ENCODE measurements at regions not wholly inside any gene's neighbourhood (a gene's known extent, or its start where the extent isn't known, plus 50 kb on each side); places are given as distances from the start of the nearest gene placed in this dataset.
A peak's percentile ranks its signal among the peaks of the same experiment; 100 is the strongest.

DNA sequence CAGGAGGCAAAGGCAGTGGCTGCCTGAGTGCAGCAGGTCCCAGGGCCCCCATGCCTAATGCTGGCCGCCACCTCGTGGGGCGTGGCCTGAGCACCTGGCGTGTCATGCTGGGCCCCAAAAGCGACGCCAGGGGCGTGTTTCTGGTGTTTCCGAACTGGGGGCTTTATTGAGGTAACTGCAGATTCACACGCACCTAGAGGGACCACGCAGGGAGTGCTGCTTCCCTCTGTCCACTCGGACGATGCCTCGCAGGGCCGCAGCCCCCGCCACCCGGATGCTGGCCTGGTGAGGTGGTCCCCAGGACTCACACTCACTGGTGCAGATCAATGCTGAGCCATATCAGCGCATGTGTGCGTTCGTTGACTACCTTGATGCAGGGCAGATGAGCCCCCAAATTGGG, 736.2 kb downstream of the BRD1 start:
- Histone ChIP-seq H3K9me3 (no peaks in the 10 kb centered on the region), H3K4me1 (no peaks in the 10 kb centered on the region), H3K27ac (no peak overlapping the region), H3K36me3 (no peaks in the 10 kb centered on the region), H3K27me3 (peaks cover 0 to 60% (median 3%) of the 10 kb centered on the region in 9 donors), H3K4me3 (no peak overlapping the region)
- intact Hi-C loops (cut with DNase I), result no loop called here
- ATAC-seq (no peak), DNase-seq (no peak)
- WGBS, 4 donors, result 73 to 87% (median 83%) methylated on average over 16 to 19 of the region's 19 CpGs
- TF ChIP-seq POLR2A (IDR thresholded peaks at IDR 0.05), result no peak
- TF ChIP-seq, protein P1, sequence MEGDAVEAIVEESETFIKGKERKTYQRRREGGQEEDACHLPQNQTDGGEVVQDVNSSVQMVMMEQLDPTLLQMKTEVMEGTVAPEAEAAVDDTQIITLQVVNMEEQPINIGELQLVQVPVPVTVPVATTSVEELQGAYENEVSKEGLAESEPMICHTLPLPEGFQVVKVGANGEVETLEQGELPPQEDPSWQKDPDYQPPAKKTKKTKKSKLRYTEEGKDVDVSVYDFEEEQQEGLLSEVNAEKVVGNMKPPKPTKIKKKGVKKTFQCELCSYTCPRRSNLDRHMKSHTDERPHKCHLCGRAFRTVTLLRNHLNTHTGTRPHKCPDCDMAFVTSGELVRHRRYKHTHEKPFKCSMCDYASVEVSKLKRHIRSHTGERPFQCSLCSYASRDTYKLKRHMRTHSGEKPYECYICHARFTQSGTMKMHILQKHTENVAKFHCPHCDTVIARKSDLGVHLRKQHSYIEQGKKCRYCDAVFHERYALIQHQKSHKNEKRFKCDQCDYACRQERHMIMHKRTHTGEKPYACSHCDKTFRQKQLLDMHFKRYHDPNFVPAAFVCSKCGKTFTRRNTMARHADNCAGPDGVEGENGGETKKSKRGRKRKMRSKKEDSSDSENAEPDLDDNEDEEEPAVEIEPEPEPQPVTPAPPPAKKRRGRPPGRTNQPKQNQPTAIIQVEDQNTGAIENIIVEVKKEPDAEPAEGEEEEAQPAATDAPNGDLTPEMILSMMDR (IDR thresholded peaks at IDR 0.05), result no peak

DNA sequence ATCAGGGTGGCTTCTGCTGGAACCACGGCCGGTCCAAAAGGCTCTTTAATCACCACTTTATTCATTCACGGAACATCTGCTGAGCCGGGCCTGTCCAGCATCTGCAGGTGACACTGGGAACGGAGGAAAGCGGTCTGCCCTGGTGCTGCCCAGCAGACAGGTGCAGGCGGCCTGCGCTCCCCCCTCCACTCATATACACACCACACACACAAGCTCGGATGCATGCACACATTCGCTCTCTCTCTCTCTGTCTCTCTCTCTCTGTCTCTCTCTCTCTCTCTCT, 736.9 kb downstream of the BRD1 start:
- Histone ChIP-seq H3K4me3 (no peak overlapping the region), H3K27ac (no peak overlapping the region), H3K9me3 (no peaks in the 10 kb centered on the region), H3K4me1 (no peaks in the 10 kb centered on the region), H3K36me3 (no peaks in the 10 kb centered on the region), H3K27me3 (peaks cover 0 to 63% (median 3%) of the 10 kb centered on the region in 9 donors)
- WGBS, 4 donors, result 77 to 82% (median 81%) methylated on average over 10 of the region's 10 CpGs
- TF ChIP-seq, protein P1 (IDR thresholded peaks at IDR 0.05), result no peak
- intact Hi-C loops (cut with DNase I), result no loop called here
- DNase-seq, result no peak
- no peak for ATAC-seq

DNA sequence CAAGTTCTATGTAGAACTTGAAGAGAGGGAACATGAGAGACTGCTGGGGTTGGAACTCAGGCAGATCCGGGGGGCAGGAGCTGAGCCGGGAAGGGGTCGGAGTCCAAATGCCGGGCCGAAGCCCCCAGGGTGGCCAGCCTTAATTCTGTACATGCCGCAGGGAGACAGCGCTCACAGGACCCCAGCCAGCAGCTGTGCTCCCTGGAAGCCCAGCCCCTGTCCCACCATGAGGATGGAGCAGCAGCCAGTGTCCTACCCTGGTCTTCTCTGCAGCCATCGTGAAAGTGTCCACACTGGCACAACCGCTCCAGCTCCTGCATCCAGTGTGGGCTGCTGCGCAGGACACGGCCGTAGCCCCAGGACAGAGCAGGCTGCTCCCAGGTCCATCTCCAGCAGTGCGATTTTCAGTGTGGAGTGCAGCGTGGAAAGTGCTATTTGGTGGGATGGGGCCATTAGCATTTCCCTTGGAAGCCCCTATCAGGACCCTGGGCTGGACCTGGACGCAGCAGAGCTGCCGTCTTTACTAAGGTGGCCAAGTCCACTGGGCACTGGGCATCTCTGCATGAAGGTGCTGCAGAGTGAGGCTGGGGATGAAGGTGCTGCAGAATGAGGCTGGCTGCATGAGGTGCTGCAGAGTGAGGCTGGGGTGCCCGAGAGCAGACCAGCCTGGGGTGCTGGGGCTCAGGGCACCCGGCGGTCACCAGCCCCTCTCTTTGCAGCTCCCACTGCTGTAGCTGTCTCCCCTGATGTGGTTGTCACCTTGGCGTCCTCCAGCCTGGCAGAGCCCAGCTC, 737.4 kb downstream of the BRD1 start:
- H3K4me1 ChIP-seq, result no peaks in the 10 kb centered on the region
- no peak overlapping the region for H3K4me3 ChIP-seq
- TF ChIP-seq POLR2A (IDR thresholded peaks at IDR 0.05), result no peak
- TF ChIP-seq, protein P1 (IDR thresholded peaks at IDR 0.05), result no peak
- peak in 1 of 4 donors; percentile 11 for ATAC-seq
- 82 to 87% (median 86%) methylated on average over 19 to 20 of the region's 20 CpGs for WGBS, 4 donors
- H3K27ac ChIP-seq, result no peak overlapping the region
- H3K27me3 ChIP-seq, result peaks cover 0 to 69% (median 3%) of the 10 kb centered on the region in 9 donors
- H3K36me3 ChIP-seq, result no peaks in the 10 kb centered on the region
- intact Hi-C loops (cut with DNase I), result no loop called here
- DNase-seq, result no peak
- H3K9me3 ChIP-seq, result no peaks in the 10 kb centered on the region

DNA sequence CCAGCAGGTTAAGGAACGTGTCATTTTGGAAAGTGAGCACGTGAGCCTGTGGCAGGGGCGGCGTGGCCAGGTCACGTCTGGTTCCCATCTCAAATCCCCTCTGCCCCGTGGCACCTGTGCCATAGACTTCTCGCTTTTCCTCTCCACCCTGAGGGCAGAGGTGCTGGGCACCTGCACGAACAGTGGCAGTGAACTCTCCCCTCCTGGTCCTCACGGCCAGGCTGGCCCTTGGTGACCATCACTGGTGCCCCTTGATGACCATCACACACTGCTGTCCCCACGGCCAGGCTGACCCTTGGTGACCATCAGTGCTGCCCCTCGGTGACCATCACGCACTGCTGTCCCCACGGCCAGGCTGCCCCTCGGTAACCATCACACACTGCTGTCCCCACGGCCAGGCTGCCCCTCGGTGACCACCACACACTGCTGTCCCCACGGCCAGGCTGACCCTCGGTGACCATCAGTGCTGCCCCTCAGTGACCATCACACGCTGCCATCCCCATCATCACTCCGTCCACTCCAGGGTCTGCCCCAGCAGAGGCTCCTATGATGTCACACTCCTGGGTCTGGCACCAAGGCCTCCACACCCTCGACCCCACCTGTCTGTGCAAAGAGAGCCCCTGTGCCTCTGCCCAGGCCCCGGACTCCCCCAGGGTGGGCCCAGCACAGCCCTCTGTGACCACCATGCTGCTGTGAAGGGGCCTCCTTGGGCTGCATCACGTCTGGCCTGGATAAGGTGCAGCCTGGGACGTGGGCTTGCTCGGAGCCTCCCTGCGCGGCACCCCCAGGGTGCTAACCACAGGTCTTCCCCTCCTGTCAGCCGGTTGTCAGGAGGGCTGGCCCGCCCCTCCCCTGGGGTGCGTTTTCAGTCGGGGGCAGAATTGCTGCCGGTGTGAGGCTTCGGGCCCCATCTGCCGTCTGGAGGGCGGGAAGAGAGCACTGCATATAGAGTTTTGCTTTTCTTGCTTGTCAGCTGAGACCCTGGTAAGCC, 738.6 kb downstream of the BRD1 start:
- H3K36me3 ChIP-seq, result no peaks in the 10 kb centered on the region
- no peaks in the 10 kb centered on the region for H3K4me1 ChIP-seq
- ATAC-seq, result no peak
- H3K27ac ChIP-seq, result no peak overlapping the region
- DNase-seq, result no peak
- H3K4me3 ChIP-seq, result no peak overlapping the region
- TF ChIP-seq, protein P1 (IDR thresholded peaks at IDR 0.05), result no peak
- no peak for TF ChIP-seq POLR2A (IDR thresholded peaks at IDR 0.05)
- H3K27me3 ChIP-seq, result peaks cover 0 to 72% (median 3%) of the 10 kb centered on the region in 9 donors
- WGBS, 4 donors, result 67 to 73% (median 72%) methylated on average over 27 to 35 of the region's 35 CpGs
- intact Hi-C loops (cut with DNase I), result no loop called here
- no peaks in the 10 kb centered on the region for H3K9me3 ChIP-seq

Data from heart left ventricle (tissue), 16 donors.